Endothelial cell of umbilical vein (primary cell): ENCODE measurements at regions not wholly inside any gene's neighbourhood (a gene's known extent, or its start where the extent isn't known, plus 50 kb on each side); places are given as distances from the start of the nearest gene placed in this dataset.

Experiments
- BruUV-seq: library from RNA; stranded (reverse); fragments of 400-500 nt; replicated peaks from 2 replicates; lab custom pipeline; 2021; lab: Mats Ljungman, UMichigan
- CTCF ChIA-PET: fragments of 300-600, 350-600 bp; sonication (Branson Sonifier 250); formaldehyde crosslinking; loops from one replicate; lab custom pipeline; 2021; ENCODE audit warnings: antibody characterized with exemption, inconsistent platforms; lab: Charles Lee
- POLR2A ChIA-PET: fragments of 300-600, 350-600 bp; sonication (Branson Sonifier 250); formaldehyde crosslinking; loops from one replicate; lab custom pipeline; 2021; ENCODE audit warnings: antibody characterized with exemption, inconsistent platforms; lab: Charles Lee
- DNase-seq: peaks from one replicate; pipeline ENCODE4 v3.0.0-alpha.2; 2011; ENCODE audit warnings: low read depth, low spot score
- FAIRE-seq: peaks from 2 replicates; lab custom pipeline; 2011; peaks lifted over from hg19 to GRCh38; lab: Jason Lieb, UNC
- H2AFZ ChIP-seq: 2 replicates; pipeline ENCODE4 v1.6.0; 2012; ENCODE audit warnings: low read depth, low read length, control low read depth, inconsistent platforms
- H3K27ac ChIP-seq: 2 replicates; pipeline ENCODE4 v1.5.1; 2011; ENCODE audit warnings: low read depth, mild to moderate bottlenecking, control low read depth, low read length, moderate library complexity; ENCODE audit not compliant: insufficient read depth
- H3K27me3 ChIP-seq, 2 experiments: 2 replicates each; pipeline versions ENCODE4 v1.6.0 to v1.6.1; 2011; ENCODE audit warnings: low read length in 2 of 2, mixed read lengths in 1 of 2; ENCODE audit not compliant: control insufficient read depth in 2 of 2, insufficient read depth in 2 of 2
- H3K36me3 ChIP-seq, 2 experiments: 2 replicates in 1 of 2; 3 replicates in 1 of 2; pipeline ENCODE4 v1.5.1; 2011; ENCODE audit warnings: low read length in 2 of 2, mild to moderate bottlenecking in 1 of 2, moderate library complexity in 1 of 2; ENCODE audit not compliant: control insufficient read depth in 2 of 2, insufficient read depth in 2 of 2; ENCODE audit errors: extremely low read depth in 1 of 2
- H3K4me1 ChIP-seq: 3 replicates; pipeline ENCODE4 v1.5.1; 2011; ENCODE audit warnings: mild to moderate bottlenecking, low read length; ENCODE audit not compliant: control insufficient read depth, insufficient read depth; ENCODE audit errors: extremely low read depth
- H3K4me2 ChIP-seq: 2 replicates; pipeline ENCODE4 v1.6.1; 2011; ENCODE audit warnings: low read length, control low read depth, mixed read lengths; ENCODE audit not compliant: insufficient read depth
- H3K4me3 ChIP-seq, 3 experiments: fragments of 200-600 bp in 1 of 3; sonication (generic), shearing (Covaris generic) in 1 of 3; replicated peaks in 1 of 3; 2 replicates each; pipeline ENCODE4 v1.5.1; 2011 to 2016; ENCODE audit warnings: control low read depth in 3 of 3, low read length in 3 of 3, mild to moderate bottlenecking in 2 of 3, inconsistent platforms in 1 of 3, low read depth in 1 of 3, moderate library complexity in 1 of 3; ENCODE audit not compliant: insufficient read depth in 1 of 3
- H3K79me2 ChIP-seq: 2 replicates; pipeline ENCODE4 v1.6.0; 2012; ENCODE audit warnings: low read length, inconsistent platforms; ENCODE audit not compliant: control insufficient read depth, insufficient read depth
- H3K9ac ChIP-seq: replicated peaks from 2 replicates; pipeline ENCODE3; 2011; ENCODE audit warnings: low read length, control low read depth; ENCODE audit not compliant: insufficient read depth; ENCODE audit errors: extremely low read depth
- H3K9me1 ChIP-seq: replicated peaks from 3 replicates; pipeline ENCODE4 v1.6.0; 2011; ENCODE audit warnings: mild to moderate bottlenecking, low read length; ENCODE audit not compliant: control insufficient read depth, insufficient read depth; ENCODE audit errors: extremely low read depth
- H3K9me3 ChIP-seq: replicated peaks from 2 replicates; pipeline ENCODE4 v1.5.1; 2012; ENCODE audit warnings: low read length, inconsistent platforms; ENCODE audit not compliant: control insufficient read depth, insufficient read depth
- H4K20me1 ChIP-seq: replicated peaks from 2 replicates; pipeline ENCODE3; 2011; ENCODE audit warnings: mild to moderate bottlenecking, low read length; ENCODE audit not compliant: control insufficient read depth, insufficient read depth; ENCODE audit errors: extremely low read depth
- EZH2 ChIP-seq: IDR thresholded peaks from 2 replicates; pipeline ENCODE4 v1.6.1; 2012; ENCODE audit warnings: borderline replicate concordance, low read depth, mild to moderate bottlenecking, moderate library complexity, low read length, inconsistent platforms; ENCODE audit not compliant: severe bottlenecking
- FOS ChIP-seq: IDR thresholded peaks from 2 replicates; pipeline ENCODE4 v1.6.1; 2011; ENCODE audit warnings: mild to moderate bottlenecking, low read length, moderate library complexity, borderline replicate concordance; ENCODE audit not compliant: insufficient read depth
- GATA2 ChIP-seq: IDR thresholded peaks from 2 replicates; pipeline ENCODE4 v1.7.0; 2011; ENCODE audit warnings: low read depth, mild to moderate bottlenecking, moderate library complexity, mixed read lengths, low read length; ENCODE audit not compliant: insufficient read length, insufficient read depth
- JUN ChIP-seq: IDR thresholded peaks from 2 replicates; pipeline ENCODE4 v1.6.1; 2011; ENCODE audit warnings: borderline replicate concordance, low read depth; ENCODE audit not compliant: insufficient read length, insufficient read depth
- MYC ChIP-seq: IDR thresholded peaks from one replicate; pipeline ENCODE4 v1.6.1; 2011; ENCODE audit warnings: mild to moderate bottlenecking, low read depth, low read length
- POLR2A ChIP-seq: IDR thresholded peaks from 2 replicates; pipeline ENCODE4 v1.6.1; 2012; ENCODE audit warnings: low read depth, mild to moderate bottlenecking, control low read depth, low read length
- POLR2AphosphoS5 ChIP-seq: IDR thresholded peaks from 2 replicates; pipeline ENCODE4 v1.6.1; 2012; ENCODE audit warnings: low read depth, mild to moderate bottlenecking, control low read depth, low read length, moderate library complexity; ENCODE audit not compliant: insufficient read depth
- dilution Hi-C: fragments of 300-500 bp; cut with MboI; formaldehyde crosslinking; loops from one replicate; pipeline ENCODE4 v1.15.0; 2019; ENCODE audit warnings: low sequenced_read_pairs; ENCODE audit not compliant: extremely low pct_ligation_motif_present
- intact Hi-C: fragments of 100-400 bp; cut with micrococcal nuclease; formaldehyde crosslinking; loops from one replicate; pipeline ENCODE4 v1.10.0; 2022
- TF ChIP-seq, protein P1 (sequence below): IDR thresholded peaks from 2 replicates; pipeline ENCODE4 v1.6.1; 2011; ENCODE audit not compliant: insufficient read depth, insufficient read length
- TF ChIP-seq, protein P2 (sequence below), 2 donors: IDR thresholded peaks; 1 replicate in 1 of 2; 2 replicates in 1 of 2; pipeline ENCODE4 v1.5.1; 2011; ENCODE audit warnings: low read length in 2 of 2, mild to moderate bottlenecking in 2 of 2, moderate library complexity in 2 of 2, control low read depth in 1 of 2, inconsistent platforms in 1 of 2, low read depth in 1 of 2; ENCODE audit not compliant: insufficient read depth in 1 of 2; ENCODE audit errors: extremely low read depth in 1 of 2

DNA sequence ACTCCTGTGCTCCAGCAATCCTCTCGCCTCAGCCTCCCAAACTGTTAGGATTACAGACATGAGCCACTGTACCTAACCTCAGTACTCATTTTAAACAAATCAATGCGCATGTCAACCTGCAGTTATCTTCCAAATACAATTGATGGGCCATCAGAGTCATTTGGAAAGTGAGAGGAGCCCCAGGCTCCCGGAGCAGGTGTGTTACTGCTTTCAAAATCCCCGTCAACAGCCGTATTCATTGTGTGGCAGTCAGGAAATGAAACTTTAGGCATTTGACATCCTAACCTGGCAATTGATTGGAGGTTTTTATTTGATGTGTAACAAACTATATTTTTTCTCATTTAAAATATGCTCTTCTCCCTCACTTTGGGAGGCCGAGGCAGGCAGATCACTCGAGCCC is 623.6 kb upstream of the TENM3 start:
- CTCF ChIA-PET: no interaction called here
- Histone ChIP-seq H4K20me1 (no peaks in the 10 kb centered on the region), H2AFZ (no peak overlapping the region), H3K9me1 (no peaks in the 10 kb centered on the region), H3K9ac (no peak overlapping the region), H3K27ac (no peak overlapping the region), H3K27me3 (no peaks in the 10 kb centered on the region), H3K9me3 (peaks cover 4% of the 10 kb centered on the region), H3K36me3 (no peaks in the 10 kb centered on the region), H3K4me2 (no peak overlapping the region), H3K4me1 (no peaks in the 10 kb centered on the region), H3K79me2 (no peaks in the 10 kb centered on the region), H3K4me3 (no peak overlapping the region)
- intact Hi-C loops (no loop called here), dilution Hi-C loops (no loop called here)
- TF ChIP-seq MYC: no peak
- no peak for TF ChIP-seq POLR2A
- no peak for TF ChIP-seq FOS
- TF ChIP-seq, protein P1, sequence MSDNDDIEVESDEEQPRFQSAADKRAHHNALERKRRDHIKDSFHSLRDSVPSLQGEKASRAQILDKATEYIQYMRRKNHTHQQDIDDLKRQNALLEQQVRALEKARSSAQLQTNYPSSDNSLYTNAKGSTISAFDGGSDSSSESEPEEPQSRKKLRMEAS: no peak
- no peak for TF ChIP-seq POLR2AphosphoS5
- TF ChIP-seq JUN: no peak
- no peak for TF ChIP-seq EZH2
- TF ChIP-seq, protein P2, sequence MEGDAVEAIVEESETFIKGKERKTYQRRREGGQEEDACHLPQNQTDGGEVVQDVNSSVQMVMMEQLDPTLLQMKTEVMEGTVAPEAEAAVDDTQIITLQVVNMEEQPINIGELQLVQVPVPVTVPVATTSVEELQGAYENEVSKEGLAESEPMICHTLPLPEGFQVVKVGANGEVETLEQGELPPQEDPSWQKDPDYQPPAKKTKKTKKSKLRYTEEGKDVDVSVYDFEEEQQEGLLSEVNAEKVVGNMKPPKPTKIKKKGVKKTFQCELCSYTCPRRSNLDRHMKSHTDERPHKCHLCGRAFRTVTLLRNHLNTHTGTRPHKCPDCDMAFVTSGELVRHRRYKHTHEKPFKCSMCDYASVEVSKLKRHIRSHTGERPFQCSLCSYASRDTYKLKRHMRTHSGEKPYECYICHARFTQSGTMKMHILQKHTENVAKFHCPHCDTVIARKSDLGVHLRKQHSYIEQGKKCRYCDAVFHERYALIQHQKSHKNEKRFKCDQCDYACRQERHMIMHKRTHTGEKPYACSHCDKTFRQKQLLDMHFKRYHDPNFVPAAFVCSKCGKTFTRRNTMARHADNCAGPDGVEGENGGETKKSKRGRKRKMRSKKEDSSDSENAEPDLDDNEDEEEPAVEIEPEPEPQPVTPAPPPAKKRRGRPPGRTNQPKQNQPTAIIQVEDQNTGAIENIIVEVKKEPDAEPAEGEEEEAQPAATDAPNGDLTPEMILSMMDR (IDR thresholded peaks at IDR 0.05; ENCODE audit: extremely low read depth in 1 of 2, insufficient read depth in 1 of 2, low read depth in 1 of 2, low read length in 2 of 2): no peak
- no peak for TF ChIP-seq GATA2
- POLR2A ChIA-PET: no interaction called here
- no peak for FAIRE-seq
- no peak for DNase-seq
- no TSS peak for BruUV-seq
